Activated naive CD8-positive, alpha-beta T cell treated with anti-CD3 and anti-CD28 coated beads for 36 hours (primary cell): ENCODE measurements at regions not wholly inside any gene's neighbourhood (a gene's known extent, or its start where the extent isn't known, plus 50 kb on each side); places are given as distances from the start of the nearest gene placed in this dataset.

Source experiments
- DNase-seq: peaks from one replicate; pipeline ENCODE4 v3.0.0; 2021
- H3K27ac Mint-ChIP-seq: one replicate; pipeline ENCODE4 v1.8.0; 2022; ENCODE audit warnings: mild to moderate bottlenecking, moderate library complexity, mixed read lengths
- H3K27me3 Mint-ChIP-seq: one replicate; pipeline ENCODE4 v1.8.0; 2022; ENCODE audit warnings: mild to moderate bottlenecking, mixed read lengths
- H3K36me3 Mint-ChIP-seq: one replicate; pipeline ENCODE4 v1.8.0; 2021; ENCODE audit warnings: mild to moderate bottlenecking, mixed read lengths
- H3K4me1 Mint-ChIP-seq: one replicate; pipeline ENCODE4 v1.8.0; 2021; ENCODE audit warnings: mixed read lengths
- H3K4me3 Mint-ChIP-seq: one replicate; pipeline ENCODE4 v1.8.0; 2022; ENCODE audit warnings: mild to moderate bottlenecking, moderate library complexity, mixed read lengths
- H3K9me3 Mint-ChIP-seq: one replicate; pipeline ENCODE4 v1.8.0; 2022; ENCODE audit warnings: mixed read lengths

DNA sequence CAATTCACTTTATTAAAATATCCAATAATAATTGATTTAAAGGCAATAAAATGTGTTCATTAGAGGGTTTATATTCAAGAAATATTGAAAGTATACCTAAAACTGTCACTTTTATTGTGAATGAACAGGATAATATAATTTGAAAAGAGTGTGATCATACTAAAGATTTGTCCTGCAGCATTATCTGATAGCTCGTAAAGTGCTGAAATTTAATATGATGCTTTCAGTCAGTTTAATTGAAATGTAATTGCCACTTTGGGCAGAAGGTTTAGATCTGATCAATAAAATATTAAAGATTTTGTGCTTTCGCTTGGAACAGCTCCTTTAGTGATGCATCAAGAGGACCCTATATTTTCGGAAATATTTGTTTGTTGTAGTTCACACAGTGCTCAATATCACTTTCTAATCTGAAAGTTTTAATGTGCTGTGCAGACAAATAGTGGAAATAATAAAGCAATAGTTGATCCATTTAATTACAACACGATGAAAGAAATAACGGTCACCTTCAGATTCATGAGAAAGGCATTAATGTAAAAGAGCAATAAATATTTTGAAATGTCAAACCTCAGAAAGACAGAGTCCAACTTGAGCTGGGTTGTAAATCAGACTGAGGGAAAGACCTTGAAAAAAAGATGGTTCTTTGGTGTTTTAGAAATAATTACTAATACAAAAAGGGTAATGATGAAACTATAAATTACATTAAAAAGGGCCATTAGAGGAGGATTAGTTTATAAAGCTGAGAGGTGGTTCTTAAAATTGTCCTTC is 129.7 kb upstream of the MEIS2 start:
- Mint-ChIP-seq H3K36me3 (no peaks in the 10 kb centered on the region), H3K27me3 (peaks cover 4% of the 10 kb centered on the region), H3K9me3 (no peaks in the 10 kb centered on the region), H3K4me3 (no peak overlapping the region), H3K4me1 (no peaks in the 10 kb centered on the region), H3K27ac (no peak overlapping the region)
- no peak for DNase-seq

- H3K27me3 Mint-ChIP-seq = peaks cover 6% of the 10 kb centered on the region
- no peak for DNase-seq
- no peaks in the 10 kb centered on the region for H3K36me3 Mint-ChIP-seq
- no peaks in the 10 kb centered on the region for H3K9me3 Mint-ChIP-seq
- H3K27ac Mint-ChIP-seq = no peak overlapping the region
- H3K4me3 Mint-ChIP-seq = no peak overlapping the region
- no peaks in the 10 kb centered on the region for H3K4me1 Mint-ChIP-seq
Observed at GRCh38 chr15:37245358-37245757, 145.0 kb upstream of the MEIS2 start.

DNA sequence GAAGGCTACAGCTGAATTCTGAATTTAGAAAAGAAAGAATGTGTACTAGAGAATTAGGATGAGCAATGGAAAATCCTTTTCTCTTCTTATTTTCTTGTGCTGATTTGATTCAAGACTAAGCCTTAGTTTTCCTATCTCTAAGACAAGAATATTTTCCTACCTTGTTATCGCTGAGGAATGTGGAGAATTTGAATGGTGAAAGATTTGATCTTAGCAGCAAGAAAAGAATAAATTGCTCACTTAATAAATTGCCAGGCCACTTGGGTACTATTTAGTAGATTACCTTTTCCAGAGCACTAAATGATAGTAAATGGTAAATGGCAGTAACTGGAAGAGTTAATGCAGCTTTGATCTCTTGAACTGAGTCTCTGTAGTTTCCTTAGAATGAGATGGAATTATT is 145.7 kb upstream of the MEIS2 start:
- H3K27me3 Mint-ChIP-seq = peaks cover 6% of the 10 kb centered on the region
- no peaks in the 10 kb centered on the region for H3K4me1 Mint-ChIP-seq
- H3K9me3 Mint-ChIP-seq = no peaks in the 10 kb centered on the region
- H3K27ac Mint-ChIP-seq = no peak overlapping the region
- no peak overlapping the region for H3K4me3 Mint-ChIP-seq
- no peaks in the 10 kb centered on the region for H3K36me3 Mint-ChIP-seq
- DNase-seq = no peak

GRCh38 chr15:37246856-37247255 is 146.5 kb upstream of the MEIS2 start:
- no peak for DNase-seq
- no peaks in the 10 kb centered on the region for H3K4me1 Mint-ChIP-seq
- H3K9me3 Mint-ChIP-seq = no peaks in the 10 kb centered on the region
- H3K36me3 Mint-ChIP-seq = no peaks in the 10 kb centered on the region
- H3K27ac Mint-ChIP-seq = no peak overlapping the region
- no peak overlapping the region for H3K4me3 Mint-ChIP-seq
- peaks cover 6% of the 10 kb centered on the region for H3K27me3 Mint-ChIP-seq

GRCh38 chr15:37249249-37249648 is 148.9 kb upstream of the MEIS2 start:
- no peak overlapping the region for H3K4me3 Mint-ChIP-seq
- peaks cover 1% of the 10 kb centered on the region for H3K9me3 Mint-ChIP-seq
- no peak for DNase-seq
- no peaks in the 10 kb centered on the region for H3K4me1 Mint-ChIP-seq
- H3K27ac Mint-ChIP-seq = no peak overlapping the region
- H3K27me3 Mint-ChIP-seq = peaks cover 6% of the 10 kb centered on the region
- H3K36me3 Mint-ChIP-seq = no peaks in the 10 kb centered on the region

GRCh38 chr15:37252530-37252929 is 152.2 kb upstream of the MEIS2 start:
- Mint-ChIP-seq H3K4me3 (no peak overlapping the region), H3K36me3 (no peaks in the 10 kb centered on the region), H3K27ac (no peak overlapping the region), H3K27me3 (peaks cover 6% of the 10 kb centered on the region), H3K9me3 (peaks cover 1% of the 10 kb centered on the region), H3K4me1 (no peaks in the 10 kb centered on the region)
- no peak for DNase-seq

GRCh38 chr15:37253877-37254276 is 153.5 kb upstream of the MEIS2 start:
- DNase-seq = no peak
- Mint-ChIP-seq H3K9me3 (peaks cover 1% of the 10 kb centered on the region), H3K27ac (no peak overlapping the region), H3K4me3 (no peak overlapping the region), H3K27me3 (peaks cover under 1% of the 10 kb centered on the region), H3K36me3 (no peaks in the 10 kb centered on the region), H3K4me1 (no peaks in the 10 kb centered on the region)

- H3K27me3 Mint-ChIP-seq = no peaks in the 10 kb centered on the region
- no peak overlapping the region for H3K27ac Mint-ChIP-seq
- DNase-seq = no peak
- no peaks in the 10 kb centered on the region for H3K4me1 Mint-ChIP-seq
- no peaks in the 10 kb centered on the region for H3K9me3 Mint-ChIP-seq
- H3K4me3 Mint-ChIP-seq = no peak overlapping the region
- H3K36me3 Mint-ChIP-seq = no peaks in the 10 kb centered on the region
Observed at GRCh38 chr15:37260255-37260654, 159.9 kb upstream of the MEIS2 start.

DNA sequence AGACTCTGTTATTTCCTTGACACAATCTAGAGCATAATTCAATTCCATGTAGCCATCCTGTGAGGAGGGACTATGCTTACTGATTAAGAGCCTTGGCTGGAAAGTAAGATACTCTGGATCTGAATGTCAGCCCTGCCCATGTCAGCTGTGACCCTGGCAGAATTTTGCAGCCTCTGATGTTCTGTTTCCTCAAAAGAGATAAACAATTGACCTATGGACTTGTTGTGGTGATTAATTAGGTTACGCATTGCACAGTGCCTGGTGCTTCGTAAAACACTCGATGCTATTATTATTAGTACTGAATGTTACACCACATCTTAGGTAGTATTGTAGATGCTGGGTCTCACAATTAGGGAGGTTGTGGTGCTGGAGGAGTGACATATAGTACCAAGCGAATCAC is 161.3 kb upstream of the MEIS2 start:
- no peaks in the 10 kb centered on the region for H3K9me3 Mint-ChIP-seq
- no peak for DNase-seq
- H3K27ac Mint-ChIP-seq = no peak overlapping the region
- H3K4me1 Mint-ChIP-seq = no peaks in the 10 kb centered on the region
- H3K4me3 Mint-ChIP-seq = no peak overlapping the region
- H3K27me3 Mint-ChIP-seq = no peaks in the 10 kb centered on the region
- H3K36me3 Mint-ChIP-seq = no peaks in the 10 kb centered on the region

- H3K27me3 Mint-ChIP-seq = no peaks in the 10 kb centered on the region
- no peaks in the 10 kb centered on the region for H3K9me3 Mint-ChIP-seq
- no peak for DNase-seq
- no peaks in the 10 kb centered on the region for H3K4me1 Mint-ChIP-seq
- H3K27ac Mint-ChIP-seq = no peak overlapping the region
- H3K36me3 Mint-ChIP-seq = no peaks in the 10 kb centered on the region
- no peak overlapping the region for H3K4me3 Mint-ChIP-seq
Observed at GRCh38 chr15:37262922-37263608, 162.7 kb upstream of the MEIS2 start.

DNA sequence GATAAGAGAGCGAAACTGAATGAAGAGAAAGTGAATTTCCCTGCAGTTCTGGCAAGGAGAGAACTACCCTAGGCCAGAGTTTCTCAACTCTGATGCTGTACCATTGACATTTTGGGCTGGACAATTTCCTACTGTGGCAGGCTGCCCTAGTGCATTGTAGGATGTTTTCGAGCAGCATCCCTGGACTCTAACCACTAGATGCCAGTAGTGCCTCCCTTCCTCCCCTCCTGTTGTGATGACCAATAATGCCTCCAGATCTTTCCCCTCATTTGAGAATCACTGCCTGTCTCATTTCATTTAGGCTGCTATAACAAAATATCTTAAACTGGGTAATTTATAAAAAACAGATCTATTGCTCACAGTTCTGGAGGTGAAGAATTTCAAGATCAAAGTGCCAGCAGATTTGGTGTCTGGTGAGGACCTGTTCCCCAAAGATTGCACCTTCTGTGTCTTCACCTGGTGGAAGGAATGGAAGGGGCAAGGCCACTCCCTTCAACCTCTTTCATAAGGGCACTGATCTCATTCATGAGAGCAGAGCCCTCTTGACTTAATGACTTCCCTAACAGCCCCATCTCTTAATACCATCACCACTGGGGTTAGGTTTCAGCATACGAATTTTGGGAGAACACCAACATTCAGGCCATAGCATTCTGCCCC is 188.9 kb upstream of the MEIS2 start:
- DNase-seq = no peak
- Mint-ChIP-seq H3K4me1 (no peaks in the 10 kb centered on the region), H3K9me3 (no peaks in the 10 kb centered on the region), H3K4me3 (no peak overlapping the region), H3K27me3 (no peaks in the 10 kb centered on the region), H3K36me3 (no peaks in the 10 kb centered on the region), H3K27ac (no peak overlapping the region)

DNA sequence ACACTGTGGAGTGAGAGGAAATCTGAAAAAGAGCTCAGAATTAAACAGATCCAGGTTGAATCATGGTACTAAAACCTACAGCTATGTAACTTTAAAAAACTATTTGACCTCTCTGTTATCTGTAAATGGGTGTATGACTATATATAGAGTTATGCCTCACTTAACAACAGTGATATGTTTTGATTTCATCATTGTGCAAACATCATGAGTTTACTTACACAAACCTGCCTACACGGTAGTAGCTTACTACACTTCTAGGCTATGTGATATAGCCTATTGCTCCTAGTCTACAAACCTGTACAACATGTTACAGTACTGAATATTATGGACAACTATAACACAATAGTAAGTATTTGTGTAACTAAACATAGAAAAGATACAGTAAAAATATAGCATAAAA is 191.6 kb upstream of the MEIS2 start:
- H3K4me1 Mint-ChIP-seq = no peaks in the 10 kb centered on the region
- H3K4me3 Mint-ChIP-seq = no peak overlapping the region
- H3K9me3 Mint-ChIP-seq = no peaks in the 10 kb centered on the region
- no peaks in the 10 kb centered on the region for H3K36me3 Mint-ChIP-seq
- H3K27me3 Mint-ChIP-seq = no peaks in the 10 kb centered on the region
- H3K27ac Mint-ChIP-seq = no peak overlapping the region
- DNase-seq = no peak

- H3K4me3 Mint-ChIP-seq = no peak overlapping the region
- H3K9me3 Mint-ChIP-seq = no peaks in the 10 kb centered on the region
- H3K27ac Mint-ChIP-seq = no peak overlapping the region
- DNase-seq = no peak
- H3K4me1 Mint-ChIP-seq = no peaks in the 10 kb centered on the region
- H3K27me3 Mint-ChIP-seq = no peaks in the 10 kb centered on the region
- no peaks in the 10 kb centered on the region for H3K36me3 Mint-ChIP-seq
Observed at GRCh38 chr15:37298271-37298670, 197.9 kb upstream of the MEIS2 start.

- Mint-ChIP-seq H3K9me3 (no peaks in the 10 kb centered on the region), H3K4me3 (no peak overlapping the region), H3K36me3 (no peaks in the 10 kb centered on the region), H3K27ac (no peak overlapping the region), H3K27me3 (no peaks in the 10 kb centered on the region), H3K4me1 (no peaks in the 10 kb centered on the region)
- no peak for DNase-seq
Observed at GRCh38 chr15:37339437-37339836, 239.1 kb upstream of the MEIS2 start.

- H3K36me3 Mint-ChIP-seq = no peaks in the 10 kb centered on the region
- H3K9me3 Mint-ChIP-seq = no peaks in the 10 kb centered on the region
- no peak for DNase-seq
- H3K4me3 Mint-ChIP-seq = no peak overlapping the region
- no peak overlapping the region for H3K27ac Mint-ChIP-seq
- H3K27me3 Mint-ChIP-seq = no peaks in the 10 kb centered on the region
- no peaks in the 10 kb centered on the region for H3K4me1 Mint-ChIP-seq
Observed at GRCh38 chr15:37339856-37340255, 239.5 kb upstream of the MEIS2 start.

GRCh38 chr15:37340438-37340837 is 240.1 kb upstream of the MEIS2 start:
- Mint-ChIP-seq H3K36me3 (no peaks in the 10 kb centered on the region), H3K9me3 (no peaks in the 10 kb centered on the region), H3K4me3 (no peak overlapping the region), H3K27ac (no peak overlapping the region), H3K27me3 (no peaks in the 10 kb centered on the region), H3K4me1 (no peaks in the 10 kb centered on the region)
- no peak for DNase-seq
